GM20000 (cell line): ENCODE measurements at regions not wholly inside any gene's neighbourhood (a gene's known extent, or its start where the extent isn't known, plus 50 kb on each side); places are given as distances from the start of the nearest gene placed in this dataset.
"Not testable (repeated sequence)": the region's sequence is repeated elsewhere in the genome, so short reads cannot be mapped to it uniquely, and the experiment has no call there.

Source experiments
- DNase-seq: peaks from one replicate; pipeline ENCODE4 v3.0.0; 2012; ENCODE audit warnings: low spot score
- CTCF ChIP-seq: IDR thresholded peaks from 2 replicates; pipeline ENCODE4 v1.5.1; 2012; ENCODE audit warnings: mild to moderate bottlenecking, control low read depth; ENCODE audit errors: extremely low read depth, missing control alignments

- no peak for TF ChIP-seq CTCF
- DNase-seq: no peak
These were observed 1447.1 kb downstream of the PCDH19 start for GRCh38 chrX:98962996-98963395.

- TF ChIP-seq CTCF: no peak
- no peak for DNase-seq
These were observed 1454.1 kb downstream of the PCDH19 start for GRCh38 chrX:98956014-98956413.

- no peak for TF ChIP-seq CTCF
- no peak for DNase-seq
These were observed 1470.6 kb downstream of the PCDH19 start for GRCh38 chrX:98939456-98939855.

- TF ChIP-seq CTCF: no peak
- no peak for DNase-seq
These were observed 1478.9 kb downstream of the PCDH19 start for GRCh38 chrX:98931216-98931615.

GRCh38 chrX:98924511-98924910, 1485.6 kb downstream of the PCDH19 start:
- no peak for DNase-seq
- TF ChIP-seq CTCF: no peak

GRCh38 chrX:98897191-98897590, 1512.9 kb downstream of the PCDH19 start:
- no peak for TF ChIP-seq CTCF
- no peak for DNase-seq

GRCh38 chrX:98850639-98851038, 1559.4 kb downstream of the PCDH19 start:
- not testable (repeated sequence) for DNase-seq
